H1 (cell line): ENCODE measurements at regions not wholly inside any gene's neighbourhood (a gene's known extent, or its start where the extent isn't known, plus 50 kb on each side); places are given as distances from the start of the nearest gene placed in this dataset.

Source experiments
- CTCF ChIA-PET: fragments of 300-600 bp; sonication (Branson Sonifier 250); formaldehyde crosslinking; loops from one replicate; lab custom pipeline; 2021; ENCODE audit not compliant: partially characterized antibody; lab: Charles Lee
- POLR2A ChIA-PET: fragments of 300-600 bp; sonication (Branson Sonifier 250); formaldehyde crosslinking; loops from one replicate; lab custom pipeline; 2021; ENCODE audit warnings: inconsistent platforms; ENCODE audit not compliant: partially characterized antibody; lab: Charles Lee
- DNase-seq, 2 experiments: peaks; one replicate each; pipeline versions ENCODE4 v3.0.0 to v3.0.0-alpha.2; 2010 to 2022; ENCODE audit warnings: low spot score in 2 of 2, low read depth in 1 of 2, mixed read lengths in 1 of 2
- FAIRE-seq: peaks from 2 replicates; lab custom pipeline; 2011; peaks lifted over from hg19 to GRCh38; lab: Jason Lieb, UNC
- H2AFZ ChIP-seq: 2 replicates; pipeline ENCODE4 v1.8.1; 2012; ENCODE audit warnings: low read length, inconsistent platforms
- H2AK5ac ChIP-seq: 2 replicates; pipeline ENCODE4 v1.6.1; 2013; ENCODE audit warnings: low read depth, low read length
- H2BK120ac ChIP-seq: replicated peaks from 2 replicates; pipeline ENCODE3; 2013; ENCODE audit warnings: low read depth, low read length, inconsistent platforms
- H2BK12ac ChIP-seq: 2 replicates; pipeline ENCODE4 v1.6.1; 2013; ENCODE audit warnings: low read depth, low read length
- H2BK15ac ChIP-seq: 2 replicates; pipeline ENCODE4 v1.6.1; 2013; ENCODE audit warnings: low read length
- H2BK20ac ChIP-seq: 2 replicates; pipeline ENCODE4 v1.6.1; 2013; ENCODE audit warnings: low read length
- H2BK5ac ChIP-seq: 2 replicates; pipeline ENCODE4 v1.6.1; 2013; ENCODE audit warnings: low read depth, low read length
- H3K14ac ChIP-seq: 2 replicates; pipeline ENCODE4 v1.6.1; 2013; ENCODE audit warnings: inconsistent platforms; ENCODE audit not compliant: insufficient read length
- H3K18ac ChIP-seq: 2 replicates; pipeline ENCODE4 v1.6.1; 2013; ENCODE audit warnings: low read length; ENCODE audit errors: extremely low read depth
- H3K23ac ChIP-seq: 2 replicates; pipeline ENCODE4 v1.6.1; 2013; ENCODE audit warnings: inconsistent platforms; ENCODE audit not compliant: insufficient read length
- H3K23me2 ChIP-seq: 2 replicates; pipeline ENCODE4 v1.6.1; 2013; ENCODE audit warnings: low read depth, low read length
- H3K27ac ChIP-seq: 2 replicates; pipeline ENCODE4 v1.6.1; 2011; ENCODE audit warnings: low read depth, low read length, inconsistent platforms
- H3K27me3 ChIP-seq, 4 experiments: replicated peaks in 1 of 4; 1 replicate in 1 of 4; 2 replicates in 3 of 4; pipeline versions ENCODE4 v1.6.1 to v1.8.1; 2011 to 2013; ENCODE audit warnings: low read length in 3 of 4, mild to moderate bottlenecking in 3 of 4, inconsistent platforms in 2 of 4, mixed read lengths in 2 of 4, moderate library complexity in 1 of 4; ENCODE audit not compliant: control insufficient read depth in 3 of 4, insufficient read depth in 3 of 4; ENCODE audit errors: extremely low read depth in 1 of 4
- H3K36me3 ChIP-seq, 4 experiments: 2 replicates each; pipeline versions ENCODE4 v1.6.1 to v1.8.1; 2011 to 2013; ENCODE audit warnings: mild to moderate bottlenecking in 4 of 4, low read length in 3 of 4, moderate library complexity in 2 of 4, control low read depth in 1 of 4, inconsistent platforms in 1 of 4; ENCODE audit not compliant: insufficient read depth in 4 of 4, control insufficient read depth in 2 of 4
- H3K4ac ChIP-seq: replicated peaks from 2 replicates; pipeline ENCODE3; 2013; ENCODE audit warnings: low read length, low read depth, mixed read lengths, inconsistent platforms; ENCODE audit not compliant: insufficient read length
- H3K4me1 ChIP-seq, 4 experiments: replicated peaks in 1 of 4; 1 replicate in 1 of 4; 2 replicates in 3 of 4; pipeline versions ENCODE4 v1.6.1 to v1.8.1; 2011 to 2013; ENCODE audit warnings: low read length in 3 of 4, inconsistent platforms in 2 of 4, mixed read lengths in 1 of 4; ENCODE audit not compliant: insufficient read depth in 4 of 4, control insufficient read depth in 3 of 4
- H3K4me2 ChIP-seq, 2 experiments: 2 replicates each; pipeline versions ENCODE4 v1.6.1 to v1.8.1; 2011 to 2013; ENCODE audit warnings: low read depth in 2 of 2, low read length in 2 of 2, control low read depth in 1 of 2, inconsistent platforms in 1 of 2, mild to moderate bottlenecking in 1 of 2; ENCODE audit not compliant: insufficient read depth in 1 of 2
- H3K4me3 ChIP-seq, 4 experiments: fragments of 200-600, 300-600 bp in 1 of 4; sonication (generic), shearing (Covaris generic), sonication (Bioruptor Twin) in 1 of 4; 2 replicates each; pipeline versions ENCODE4 v1.5.1 to v1.8.1; 2011 to 2016; ENCODE audit warnings: low read length in 4 of 4, low read depth in 3 of 4, control low read depth in 2 of 4, inconsistent platforms in 2 of 4, mild to moderate bottlenecking in 2 of 4, mixed read lengths in 1 of 4, moderate library complexity in 1 of 4; ENCODE audit not compliant: insufficient read depth in 2 of 4; ENCODE audit errors: extremely low read depth in 1 of 4
- H3K56ac ChIP-seq: replicated peaks from 2 replicates; pipeline ENCODE3; 2013; ENCODE audit warnings: low read depth, mild to moderate bottlenecking, mixed read lengths, low read length, inconsistent platforms; ENCODE audit not compliant: insufficient read length
- H3K79me1 ChIP-seq: 2 replicates; pipeline ENCODE4 v1.6.1; 2013; ENCODE audit warnings: low read depth, low read length, control low read depth
- H3K79me2 ChIP-seq, 2 experiments: 2 replicates each; pipeline versions ENCODE4 v1.6.1 to v1.8.1; 2012 to 2013; ENCODE audit warnings: low read length in 2 of 2, mild to moderate bottlenecking in 2 of 2, inconsistent platforms in 1 of 2; ENCODE audit not compliant: insufficient read depth in 2 of 2, control insufficient read depth in 1 of 2
- H3K9ac ChIP-seq, 4 experiments: replicated peaks in 1 of 4; 1 replicate in 1 of 4; 2 replicates in 3 of 4; pipeline versions ENCODE4 v1.6.1 to v1.8.1; 2011 to 2013; ENCODE audit warnings: low read depth in 3 of 4, low read length in 3 of 4, control low read depth in 2 of 4, mild to moderate bottlenecking in 2 of 4, moderate library complexity in 2 of 4, inconsistent platforms in 1 of 4; ENCODE audit errors: extremely low read depth in 1 of 4
- H3K9me3 ChIP-seq, 2 experiments: 2 replicates each; pipeline versions ENCODE4 v1.6.1 to v1.8.1; 2012 to 2013; ENCODE audit warnings: mild to moderate bottlenecking in 2 of 2, moderate library complexity in 2 of 2, control low read depth in 1 of 2, inconsistent platforms in 1 of 2, low read depth in 1 of 2, low read length in 1 of 2, mixed read lengths in 1 of 2; ENCODE audit not compliant: insufficient read depth in 2 of 2
- H4K20me1 ChIP-seq, 2 experiments: replicated peaks in 1 of 2; 2 replicates each; pipeline versions ENCODE3 to v1.8.1; 2011 to 2013; ENCODE audit warnings: inconsistent platforms in 2 of 2, low read length in 2 of 2, mild to moderate bottlenecking in 1 of 2; ENCODE audit not compliant: insufficient read depth in 2 of 2, control insufficient read depth in 1 of 2
- H4K5ac ChIP-seq: 2 replicates; pipeline ENCODE4 v1.6.1; 2013; ENCODE audit warnings: low read length, low read depth, mixed read lengths, inconsistent platforms; ENCODE audit not compliant: insufficient read length
- H4K8ac ChIP-seq: 2 replicates; pipeline ENCODE4 v1.8.0; 2013; ENCODE audit warnings: mild to moderate bottlenecking, moderate library complexity, low read length, inconsistent platforms; ENCODE audit not compliant: insufficient read depth; ENCODE audit errors: extremely low read depth
- H4K91ac ChIP-seq: replicated peaks from 2 replicates; pipeline ENCODE3; 2013; ENCODE audit warnings: low read length, mixed read lengths, inconsistent platforms; ENCODE audit not compliant: insufficient read length
- CBX5 ChIP-seq: fragments of 300-800, 300-1000 bp; sonication (generic); IDR thresholded peaks from 2 replicates; pipeline ENCODE4 v1.7.1; 2016; ENCODE audit warnings: antibody characterized with exemption, low read length, low read depth
- POLR2A ChIP-seq, 2 experiments: IDR thresholded peaks; 1 replicate in 1 of 2; 2 replicates in 1 of 2; pipeline ENCODE4 v1.6.1; 2011; ENCODE audit warnings: low read depth in 2 of 2, low read length in 2 of 2, mild to moderate bottlenecking in 2 of 2; ENCODE audit errors: control extremely low read depth in 1 of 2
- SAP30 ChIP-seq: fragments of 300-600 bp; sonication (generic); IDR thresholded peaks from 2 replicates; pipeline ENCODE4 v1.7.1; 2012; ENCODE audit warnings: low read length, moderate library complexity, mild to moderate bottlenecking, inconsistent platforms; ENCODE audit not compliant: insufficient read depth, insufficient replicate concordance
- SIX5 ChIP-seq: IDR thresholded peaks from 2 replicates; pipeline ENCODE4 v1.6.1; 2011; ENCODE audit warnings: mild to moderate bottlenecking, low read depth, low read length
- TEAD4 ChIP-seq: IDR thresholded peaks from 2 replicates; pipeline ENCODE4 v1.6.1; 2012; ENCODE audit warnings: low read depth, low read length, inconsistent platforms, mixed read lengths
- WGBS, 2 experiments: shearing (Covaris generic) in 1 of 2; methylation state at CpG; one replicate each; pipeline versions ENCODE4 v1.1.6 to v1.1.7; 2013 to 2015; ENCODE audit warnings: low lambda C conversion rate in 2 of 2, mixed read lengths in 2 of 2, inconsistent platforms in 1 of 2, low coverage in 1 of 2, missing lambda C conversion rate in 1 of 2; ENCODE audit not compliant: insufficient replicate concordance in 2 of 2, insufficient coverage in 1 of 2, insufficient read length in 1 of 2; ENCODE audit errors: extremely low coverage in 1 of 2, missing lambda C conversion rate in 1 of 2; 5-methylcytosine and 5-hydroxymethylcytosine counted together
- TF ChIP-seq, protein P1 (sequence below): IDR thresholded peaks from 2 replicates; pipeline ENCODE4 v1.6.1; 2011; ENCODE audit warnings: low read length, improper control_type of control experiment

GRCh38 chr16:86634292-86634691, 55.9 kb downstream of the FOXL1 start:
- Histone ChIP-seq H3K9me3 (peaks cover 0 to 2% of the 10 kb centered on the region in 2 experiments; a peak in 1 of 4 replicates), H4K91ac (no peak overlapping the region), H2AFZ (no peak overlapping the region), H3K23ac (no peak overlapping the region), H2BK5ac (no peak overlapping the region), H4K8ac (no peak overlapping the region), H3K23me2 (no peaks in the 10 kb centered on the region), H3K4me3 (no peak overlapping the region), H3K27ac (no peak overlapping the region), H3K4me2 (no peak overlapping the region), H2AK5ac (no peak overlapping the region), H3K79me2 (no peaks in the 10 kb centered on the region), H4K5ac (no peak overlapping the region), H3K79me1 (no peaks in the 10 kb centered on the region), H3K56ac (no peak overlapping the region), H3K18ac (no peak overlapping the region), H2BK20ac (no peak overlapping the region), H3K4ac (no peak overlapping the region), H3K36me3 (no peaks in the 10 kb centered on the region), H2BK12ac (no peak overlapping the region), H3K27me3 (no peaks in the 10 kb centered on the region), H3K4me1 (no peaks in the 10 kb centered on the region), H3K9ac (no peak overlapping the region), H4K20me1 (no peaks in the 10 kb centered on the region), H2BK15ac (no peak overlapping the region), H3K14ac (no peak overlapping the region), H2BK120ac (no peak overlapping the region)
- 71% methylated on average over 1 of the region's 1 CpG; no CpG with 5 or more reads in 1 of the 2 experiments for WGBS, 2 experiments
- CTCF ChIA-PET: no interaction called here
- POLR2A ChIA-PET: no interaction called here
- DNase-seq (no peak), FAIRE-seq (no peak)
- no peak for TF ChIP-seq POLR2A (IDR thresholded peaks at IDR 0.05; ENCODE audit: control extremely low read depth in 1 of 2, low read depth in 2 of 2, low read length in 2 of 2)
- no peak for TF ChIP-seq CBX5
- no peak for TF ChIP-seq SAP30
- TF ChIP-seq, protein P1, sequence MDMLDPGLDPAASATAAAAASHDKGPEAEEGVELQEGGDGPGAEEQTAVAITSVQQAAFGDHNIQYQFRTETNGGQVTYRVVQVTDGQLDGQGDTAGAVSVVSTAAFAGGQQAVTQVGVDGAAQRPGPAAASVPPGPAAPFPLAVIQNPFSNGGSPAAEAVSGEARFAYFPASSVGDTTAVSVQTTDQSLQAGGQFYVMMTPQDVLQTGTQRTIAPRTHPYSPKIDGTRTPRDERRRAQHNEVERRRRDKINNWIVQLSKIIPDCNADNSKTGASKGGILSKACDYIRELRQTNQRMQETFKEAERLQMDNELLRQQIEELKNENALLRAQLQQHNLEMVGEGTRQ: peak; percentile 77
- peak; percentile 59 for TF ChIP-seq SIX5
- TF ChIP-seq TEAD4: no peak
